Myocyte (in vitro differentiated cells): ENCODE measurements at regions not wholly inside any gene's neighbourhood (a gene's known extent, or its start where the extent isn't known, plus 50 kb on each side); places are given as distances from the start of the nearest gene placed in this dataset.

Experiments used
- DNase-seq: peaks from one replicate; pipeline ENCODE4 v3.0.0-alpha.2; 2012; ENCODE audit warnings: low read depth

GRCh38 chr1:188931506-188931905 is 1546.2 kb downstream of the BRINP3 start:
- DNase-seq: no peak

GRCh38 chr1:188937965-188938551 is 1539.6 kb downstream of the BRINP3 start:
- no peak for DNase-seq

- DNase-seq: no peak
Observed at GRCh38 chr1:188941986-188942385, 1535.7 kb downstream of the BRINP3 start.

GRCh38 chr1:188949701-188950100 is 1528.0 kb downstream of the BRINP3 start:
- no peak for DNase-seq

- DNase-seq: no peak
Observed at GRCh38 chr1:188958461-188959115, 1519.1 kb downstream of the BRINP3 start.

GRCh38 chr1:188986745-188987417 is 1490.8 kb downstream of the BRINP3 start:
- no peak for DNase-seq

- no peak for DNase-seq
Observed at GRCh38 chr1:188988589-188988988, 1489.1 kb downstream of the BRINP3 start.

GRCh38 chr1:188991221-188991930 is 1486.3 kb downstream of the BRINP3 start:
- DNase-seq: no peak

GRCh38 chr1:189007824-189008223 is 1469.8 kb downstream of the BRINP3 start:
- DNase-seq: no peak

- DNase-seq: no peak
Observed at GRCh38 chr1:189021577-189021976, 1456.1 kb downstream of the BRINP3 start.

GRCh38 chr1:189022015-189022414 is 1455.6 kb downstream of the BRINP3 start:
- DNase-seq: no peak

- DNase-seq: no peak
Observed at GRCh38 chr1:189027512-189027911, 1450.2 kb downstream of the BRINP3 start.

- no peak for DNase-seq
Observed at GRCh38 chr1:189033169-189033568, 1444.5 kb downstream of the BRINP3 start.

- DNase-seq: no peak
Observed at GRCh38 chr1:189036628-189037027, 1441.0 kb downstream of the BRINP3 start.

GRCh38 chr1:189046127-189046526 is 1431.5 kb downstream of the BRINP3 start:
- no peak for DNase-seq

- no peak for DNase-seq
Observed at GRCh38 chr1:189084811-189085210, 1392.9 kb downstream of the BRINP3 start.

- DNase-seq: no peak
Observed at GRCh38 chr1:189103956-189104355, 1373.7 kb downstream of the BRINP3 start.

GRCh38 chr1:189117072-189117770 is 1360.4 kb downstream of the BRINP3 start:
- no peak for DNase-seq

GRCh38 chr1:189121941-189122340 is 1355.7 kb downstream of the BRINP3 start:
- DNase-seq: no peak

GRCh38 chr1:189125694-189126093 is 1352.0 kb downstream of the BRINP3 start:
- DNase-seq: no peak

GRCh38 chr1:189131576-189131975 is 1346.1 kb downstream of the BRINP3 start:
- DNase-seq: no peak
